ENCODE measurements at regions not wholly inside any gene's neighbourhood (a gene's known extent, or its start where the extent isn't known, plus 50 kb on each side); places are given as distances from the start of the nearest gene placed in this dataset.

DNA sequence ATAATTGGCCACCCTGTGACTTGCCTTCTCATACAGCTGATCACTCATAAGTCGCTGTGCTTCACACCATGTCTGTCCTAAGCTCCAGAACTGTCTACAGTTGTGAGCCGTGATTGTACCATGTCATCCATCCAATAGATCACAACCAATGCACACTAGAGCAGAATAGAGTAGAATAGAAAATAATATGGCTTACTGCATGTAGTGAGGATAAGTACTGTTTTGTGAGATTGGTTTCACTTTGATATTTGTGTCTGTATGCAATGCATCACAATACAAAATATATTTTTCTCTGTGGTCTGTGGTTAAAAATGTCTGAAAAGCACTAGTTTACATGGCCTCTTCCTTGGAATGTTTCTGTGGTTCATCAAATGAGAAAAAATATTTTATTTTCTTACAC, 237.6 kb upstream of the PRKD1 start:
- TF ChIP-seq CTCF (IDR thresholded peaks at IDR 0.05; ENCODE audit: low read length) (no peak), EZH2 (optimal IDR thresholded peaks at IDR 0.05; ENCODE audit: low read depth, low read length) (no peak), EZH2phosphoT487 (IDR thresholded peaks at IDR 0.05; ENCODE audit: low read length) (no peak)
